ENCODE measurements at regions not wholly inside any gene's neighbourhood (a gene's known extent, or its start where the extent isn't known, plus 50 kb on each side); places are given as distances from the start of the nearest gene placed in this dataset.

- ATAC-seq (peak; percentile 76), DNase-seq (peak; percentile 69)
- H3K4me1 ChIP-seq: peaks cover 14% of the 10 kb centered on the region
- H3K4me3 ChIP-seq: no peak overlapping the region
- no peaks in the 10 kb centered on the region for H3K9me3 ChIP-seq
- H3K27ac ChIP-seq: no peak overlapping the region
- H3K27me3 ChIP-seq: no peaks in the 10 kb centered on the region
- H3K36me3 ChIP-seq: no peaks in the 10 kb centered on the region
- intact Hi-C loops (cut with DNase I): no loop called here
- TF ChIP-seq CTCF (IDR thresholded peaks at IDR 0.05): no peak
Measured at GRCh38 chr4:53651156-53651735, 60.0 kb upstream of the LNX1 start.

GRCh38 chr4:53649357-53649756 lies 58.1 kb upstream of the LNX1 start:
- no peak for TF ChIP-seq CTCF (IDR thresholded peaks at IDR 0.05)
- intact Hi-C loops (cut with DNase I): no loop called here
- H3K4me1 ChIP-seq: peaks cover 14% of the 10 kb centered on the region
- no peaks in the 10 kb centered on the region for H3K9me3 ChIP-seq
- no peak for DNase-seq
- no peaks in the 10 kb centered on the region for H3K36me3 ChIP-seq
- H3K4me3 ChIP-seq: no peak overlapping the region
- no peaks in the 10 kb centered on the region for H3K27me3 ChIP-seq
- ATAC-seq: no peak
- no peak overlapping the region for H3K27ac ChIP-seq

DNA sequence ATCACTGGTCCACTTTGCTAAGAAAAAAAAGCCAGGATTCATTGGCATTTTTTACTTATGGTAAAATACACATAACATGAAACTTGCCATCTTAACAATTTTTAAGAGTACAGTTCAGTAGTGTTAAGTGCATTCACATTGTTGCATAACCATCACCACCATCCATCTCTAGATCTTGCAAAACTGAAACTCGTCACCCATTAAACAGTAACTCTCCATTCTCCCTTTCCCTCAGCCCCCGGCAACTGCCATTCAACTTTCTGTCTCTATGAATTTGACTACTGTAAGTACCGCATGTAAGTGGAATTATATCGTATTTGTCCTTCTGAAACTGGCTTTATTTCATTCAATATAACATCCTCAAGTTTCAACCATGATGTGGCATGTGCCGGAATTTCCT lies 56.3 kb upstream of the LNX1 start:
- no peak overlapping the region for H3K27ac ChIP-seq
- no peak for ATAC-seq
- DNase-seq: no peak
- no peak for TF ChIP-seq CTCF (IDR thresholded peaks at IDR 0.05)
- intact Hi-C loops (cut with DNase I): no loop called here
- H3K36me3 ChIP-seq: no peaks in the 10 kb centered on the region
- no peaks in the 10 kb centered on the region for H3K27me3 ChIP-seq
- H3K4me1 ChIP-seq: peaks cover 14% of the 10 kb centered on the region
- H3K4me3 ChIP-seq: no peak overlapping the region
- no peaks in the 10 kb centered on the region for H3K9me3 ChIP-seq

- H3K4me3 ChIP-seq: no peak overlapping the region
- ATAC-seq (no peak), DNase-seq (no peak)
- no peaks in the 10 kb centered on the region for H3K36me3 ChIP-seq
- intact Hi-C loops (cut with DNase I): no loop called here
- no peaks in the 10 kb centered on the region for H3K9me3 ChIP-seq
- H3K4me1 ChIP-seq: peaks cover 14% of the 10 kb centered on the region
- TF ChIP-seq CTCF (IDR thresholded peaks at IDR 0.05): no peak
- H3K27me3 ChIP-seq: no peaks in the 10 kb centered on the region
- no peak overlapping the region for H3K27ac ChIP-seq
Measured at GRCh38 chr4:53646795-53647194, 55.5 kb upstream of the LNX1 start.

GRCh38 chr4:53645108-53645507 lies 53.8 kb upstream of the LNX1 start:
- ATAC-seq (no peak), DNase-seq (no peak)
- H3K4me3 ChIP-seq: no peak overlapping the region
- H3K9me3 ChIP-seq: no peaks in the 10 kb centered on the region
- peak overlapping the region; percentile 44 for H3K27ac ChIP-seq
- no peak for TF ChIP-seq CTCF (IDR thresholded peaks at IDR 0.05)
- peaks cover 15% of the 10 kb centered on the region for H3K4me1 ChIP-seq
- intact Hi-C loops (cut with DNase I): no loop called here
- no peaks in the 10 kb centered on the region for H3K36me3 ChIP-seq
- no peaks in the 10 kb centered on the region for H3K27me3 ChIP-seq

GRCh38 chr4:53644607-53645006 lies 53.3 kb upstream of the LNX1 start:
- peak; percentile 72 for DNase-seq
- peak overlapping the region; percentile 44 for H3K27ac ChIP-seq

More at GRCh38 chr4:53644607-53645006, 53.3 kb upstream of the LNX1 start:
- Histone ChIP-seq H3K36me3 (no peaks in the 10 kb centered on the region), H3K4me1 (peaks cover 15% of the 10 kb centered on the region), H3K27me3 (no peaks in the 10 kb centered on the region), H3K9me3 (no peaks in the 10 kb centered on the region), H3K4me3 (no peak overlapping the region)
- TF ChIP-seq CTCF (IDR thresholded peaks at IDR 0.05): no peak
- intact Hi-C loops (cut with DNase I): no loop called here
- ATAC-seq: peak; percentile 90

Measured in upper lobe of right lung (tissue), 1 donor.